SK-N-SH (cell line): ENCODE measurements at regions not wholly inside any gene's neighbourhood (a gene's known extent, or its start where the extent isn't known, plus 50 kb on each side); places are given as distances from the start of the nearest gene placed in this dataset.

Source experiments
- CTCF ChIA-PET: fragments of 300-600, 350-600 bp; formaldehyde crosslinking; extraction: SDS; loops from one replicate; lab custom pipeline; 2021; lab: Yijun Ruan, JAX
- POLR2A ChIA-PET: fragments of 350-600 bp; sonication (Branson Sonifier 250); formaldehyde crosslinking; extraction: SDS; loops from one replicate; lab custom pipeline; 2020; ENCODE audit warnings: antibody characterized with exemption, inconsistent platforms; lab: Yijun Ruan, JAX
- DNase-seq: peaks from one replicate; pipeline ENCODE4 v3.0.0; 2012
- H2AFZ ChIP-seq: fragments of 200-600 bp; sonication (generic); 2 replicates; pipeline ENCODE4 v1.8.1; 2016; ENCODE audit warnings: antibody characterized with exemption, mild to moderate bottlenecking, low read depth
- H3F3A ChIP-seq: fragments of 200-600 bp; sonication (generic); replicated peaks from 2 replicates; pipeline ENCODE3; 2016; ENCODE audit warnings: antibody characterized with exemption, mild to moderate bottlenecking; ENCODE audit not compliant: insufficient read depth
- H3K27ac ChIP-seq, 2 experiments: fragments of 200-500 bp in 1 of 2; fragments of 200-600 bp in 1 of 2; sonication (Bioruptor generic) in 1 of 2; sonication (generic), shearing (Covaris generic) in 1 of 2; 2 replicates each; pipeline versions ENCODE4 v1.5.1 to v1.6.1; 2014 to 2016; ENCODE audit warnings: low read depth in 2 of 2, inconsistent platforms in 1 of 2, low read length in 1 of 2, mild to moderate bottlenecking in 1 of 2, mixed read lengths in 1 of 2
- H3K27me3 ChIP-seq: fragments of 200-600 bp; sonication (generic), shearing (Covaris generic); 2 replicates; pipeline ENCODE4 v1.6.1; 2016; ENCODE audit warnings: mixed run types; ENCODE audit not compliant: insufficient read depth
- H3K36me3 ChIP-seq, 2 experiments: fragments of 200-500 bp in 1 of 2; fragments of 200-600 bp in 1 of 2; sonication (Bioruptor generic) in 1 of 2; sonication (generic) in 1 of 2; replicated peaks in 1 of 2; 2 replicates each; pipeline versions ENCODE3 to v1.5.1; 2014 to 2016; ENCODE audit warnings: low read length in 1 of 2, mild to moderate bottlenecking in 1 of 2; ENCODE audit not compliant: insufficient read depth in 2 of 2, control insufficient read depth in 1 of 2
- H3K4me1 ChIP-seq, 2 experiments: fragments of 200-500 bp in 1 of 2; fragments of 200-600 bp in 1 of 2; sonication (Bioruptor generic) in 1 of 2; sonication (generic), shearing (Covaris generic) in 1 of 2; 2 replicates each; pipeline versions ENCODE4 v1.5.1 to v1.6.1; 2014 to 2016; ENCODE audit warnings: low read depth in 1 of 2, low read length in 1 of 2, mixed run types in 1 of 2; ENCODE audit not compliant: insufficient read depth in 2 of 2, control insufficient read depth in 1 of 2
- H3K4me2 ChIP-seq: fragments of 200-600 bp; sonication (generic), shearing (Covaris generic); 2 replicates; pipeline ENCODE4 v1.6.1; 2017; ENCODE audit warnings: mixed run types
- H3K4me3 ChIP-seq, 2 experiments: fragments of 200-500 bp in 1 of 2; fragments of 200-600 bp in 1 of 2; sonication (Bioruptor generic) in 1 of 2; sonication (generic), shearing (Covaris generic) in 1 of 2; 2 replicates each; pipeline versions ENCODE4 v1.5.1 to v1.8.1; 2014 to 2016; ENCODE audit warnings: low read depth in 2 of 2, inconsistent platforms in 1 of 2, low read length in 1 of 2, mild to moderate bottlenecking in 1 of 2, mixed read lengths in 1 of 2, moderate library complexity in 1 of 2
- H3K79me2 ChIP-seq: fragments of 200-600 bp; sonication (generic); 2 replicates; pipeline ENCODE4 v1.8.1; 2017; ENCODE audit warnings: mild to moderate bottlenecking; ENCODE audit not compliant: insufficient read depth
- H3K9ac ChIP-seq: fragments of 200-600 bp; sonication (generic); 2 replicates; pipeline ENCODE4 v1.6.1; 2017; ENCODE audit warnings: mixed run types
- H3K9me2 ChIP-seq: fragments of 200-600 bp; sonication (generic); 2 replicates; pipeline ENCODE4 v1.6.1; 2017; ENCODE audit warnings: mixed run types
- H3K9me3 ChIP-seq: fragments of 200-600 bp; sonication (generic); 2 replicates; pipeline ENCODE4 v1.6.1; 2017; ENCODE audit warnings: mixed run types, mild to moderate bottlenecking, moderate library complexity
- H4K20me1 ChIP-seq: fragments of 200-600 bp; sonication (generic); 2 replicates; pipeline ENCODE4 v1.6.1; 2017; ENCODE audit warnings: mild to moderate bottlenecking, mixed run types; ENCODE audit not compliant: insufficient read depth
- ELF1 ChIP-seq: IDR thresholded peaks from 2 replicates; pipeline ENCODE4 v1.4.0; 2012
- EZH2phosphoT487 ChIP-seq: fragments of 200-600 bp; sonication (generic); IDR thresholded peaks from 2 replicates; pipeline ENCODE4 v1.6.1; 2017; ENCODE audit warnings: low read depth, mixed run types, mild to moderate bottlenecking, antibody characterized with exemption, moderate library complexity, borderline replicate concordance
- FOSL2 ChIP-seq: IDR thresholded peaks from 2 replicates; pipeline ENCODE4 v1.4.0; 2012; ENCODE audit warnings: low read depth, mild to moderate bottlenecking, moderate library complexity, borderline replicate concordance
- FOXJ3 ChIP-seq: sonication (generic); formaldehyde crosslinking; IDR thresholded peaks from 2 replicates; pipeline ENCODE4 v1.5.1; 2020; ENCODE audit warnings: mild to moderate bottlenecking, missing genetic modification reagents
- FOXM1 ChIP-seq: IDR thresholded peaks from 2 replicates; pipeline ENCODE4 v1.4.0; 2012; ENCODE audit warnings: low read depth, mild to moderate bottlenecking
- GATA2 ChIP-seq: sonication (generic); formaldehyde crosslinking; IDR thresholded peaks from 2 replicates; pipeline ENCODE4 v1.5.0; 2020; ENCODE audit warnings: mild to moderate bottlenecking, missing genetic modification reagents
- IRF3 ChIP-seq: fragments of 150-350 bp; IDR thresholded peaks from 2 replicates; pipeline ENCODE4 v1.6.1; 2016; ENCODE audit warnings: mild to moderate bottlenecking, low read depth, low read length
- MAX ChIP-seq: IDR thresholded peaks from 2 replicates; pipeline ENCODE4 v1.4.0; 2012; ENCODE audit warnings: low read depth
- MEF2A ChIP-seq: IDR thresholded peaks from 2 replicates; pipeline ENCODE4 v1.4.0; 2012; ENCODE audit warnings: low read depth, borderline replicate concordance
- MXI1 ChIP-seq: IDR thresholded peaks from 2 replicates; pipeline ENCODE4 v1.6.1; 2012; ENCODE audit warnings: mild to moderate bottlenecking, low read depth, low read length, improper control_type of control experiment
- PBX3 ChIP-seq: IDR thresholded peaks from 2 replicates; pipeline ENCODE4; 2012
- RFX5 ChIP-seq: IDR thresholded peaks from 2 replicates; pipeline ENCODE4 v1.6.1; 2012; ENCODE audit warnings: mild to moderate bottlenecking, improper control_type of control experiment, low read length
- SIN3A ChIP-seq: IDR thresholded peaks from 2 replicates; pipeline ENCODE4 v1.6.1; 2012; ENCODE audit warnings: low read depth, mild to moderate bottlenecking, low read length, moderate library complexity, borderline replicate concordance
- SMC3 ChIP-seq: IDR thresholded peaks from 2 replicates; pipeline ENCODE4 v1.6.1; 2012; ENCODE audit warnings: low read depth, low read length, improper control_type of control experiment
- TAF1 ChIP-seq: IDR thresholded peaks from 2 replicates; pipeline ENCODE4 v1.6.1; 2012; ENCODE audit warnings: low read depth, mild to moderate bottlenecking, low read length, moderate library complexity, borderline replicate concordance
- TEAD4 ChIP-seq: IDR thresholded peaks from 2 replicates; pipeline ENCODE4 v1.4.0; 2012; ENCODE audit warnings: mild to moderate bottlenecking, borderline replicate concordance; ENCODE audit not compliant: insufficient read depth
- USF1 ChIP-seq: IDR thresholded peaks from 2 replicates; pipeline ENCODE4 v1.4.0; 2012; ENCODE audit warnings: low read depth, borderline replicate concordance
- USF2 ChIP-seq: fragments of 150-350 bp; IDR thresholded peaks from 2 replicates; pipeline ENCODE4 v1.6.1; 2017; ENCODE audit warnings: antibody characterized with exemption, low read length, low read depth, borderline replicate concordance
- YY1 ChIP-seq: IDR thresholded peaks from 2 replicates; pipeline ENCODE4 v1.4.0; 2012; ENCODE audit warnings: low read depth, mild to moderate bottlenecking
- ZBTB33 ChIP-seq: IDR thresholded peaks from 2 replicates; pipeline ENCODE4 v1.4.0; 2012; ENCODE audit warnings: low read depth, borderline replicate concordance
- WGBS: methylation state at CpG from one replicate; pipeline ENCODE4 v1.1.6; 2017; ENCODE audit warnings: low lambda C conversion rate; 5-methylcytosine and 5-hydroxymethylcytosine counted together

GRCh38 chr1:188355847-188356246 lies 1527.1 kb downstream of the PLA2G4A start:
- Histone ChIP-seq H3K4me1 (no peaks in the 10 kb centered on the region), H3K27me3 (no peaks in the 10 kb centered on the region), H3K36me3 (no peaks in the 10 kb centered on the region), H3F3A (no peaks in the 10 kb centered on the region), H3K79me2 (no peaks in the 10 kb centered on the region), H4K20me1 (no peaks in the 10 kb centered on the region), H3K9me2 (no peaks in the 10 kb centered on the region), H3K4me3 (no peak overlapping the region), H3K9ac (no peak overlapping the region), H3K9me3 (no peaks in the 10 kb centered on the region), H3K27ac (no peak overlapping the region), H2AFZ (no peak overlapping the region), H3K4me2 (no peak overlapping the region)
- ChIA-PET POLR2A (interaction anchor here (0.6 kb wide), 1 partner anchor 8 kb away, joined by 3 read pairs; no protein-coding TSS in a partner anchor), CTCF (no interaction called here)
- no peak for DNase-seq
- 60% methylated on average over 4 of the region's 5 CpGs for WGBS
- TF ChIP-seq USF2 (no peak), MXI1 (no peak), RFX5 (no peak), GATA2 (no peak), FOXM1 (no peak)

GRCh38 chr1:188359315-188359714 lies 1530.6 kb downstream of the PLA2G4A start:
- H3K79me2 ChIP-seq: no peaks in the 10 kb centered on the region
- no peaks in the 10 kb centered on the region for H3F3A ChIP-seq
- H3K27ac ChIP-seq: no peak overlapping the region
- H3K9me2 ChIP-seq: no peaks in the 10 kb centered on the region
- ChIA-PET POLR2A (no interaction called here), CTCF (no interaction called here)
- DNase-seq: no peak
- H3K9me3 ChIP-seq: no peaks in the 10 kb centered on the region
- H4K20me1 ChIP-seq: no peaks in the 10 kb centered on the region
- TF ChIP-seq FOXJ3 (CRISPR knock-in tag) (no peak), SIN3A (no peak), ELF1 (no peak), GATA2 (no peak), TEAD4 (no peak), MAX (no peak), ZBTB33 (no peak), USF2 (no peak), SMC3 (no peak), PBX3 (no peak), FOSL2 (no peak), USF1 (no peak), TAF1 (no peak), YY1 (no peak), EZH2phosphoT487 (no peak), MEF2A (no peak), IRF3 (no peak)
- no peak overlapping the region for H2AFZ ChIP-seq
- H3K4me3 ChIP-seq: no peak overlapping the region
- 74% methylated on average over 4 of the region's 4 CpGs for WGBS
- no peaks in the 10 kb centered on the region for H3K36me3 ChIP-seq
- H3K4me2 ChIP-seq: no peak overlapping the region
- H3K9ac ChIP-seq: no peak overlapping the region
- no peaks in the 10 kb centered on the region for H3K27me3 ChIP-seq
- H3K4me1 ChIP-seq: no peaks in the 10 kb centered on the region
